RWPE2 (cell line): ENCODE measurements at regions not wholly inside any gene's neighbourhood (a gene's known extent, or its start where the extent isn't known, plus 50 kb on each side); places are given as distances from the start of the nearest gene placed in this dataset.

Experiments
- ATAC-seq: fragments of 200-7000 bp; cut with Tn5 transposase; 3 replicates; pipeline ENCODE4 v1.9.1; 2021; ENCODE audit warnings: low read depth
- DNase-seq: peaks from one replicate; pipeline ENCODE4 v3.0.0-alpha.2; 2020; ENCODE audit warnings: low spot score
- H3K27ac ChIP-seq: fragments of 450-650 bp; 2 replicates; pipeline ENCODE4 v1.5.1; 2017; ENCODE audit warnings: mild to moderate bottlenecking; ENCODE audit not compliant: poor library complexity, severe bottlenecking
- H3K27me3 ChIP-seq: fragments of 250-450 bp; sonication (Bioruptor Pico); 2 replicates; pipeline ENCODE4 v1.5.1; 2021; ENCODE audit warnings: mild to moderate bottlenecking, moderate library complexity; ENCODE audit not compliant: insufficient read depth, poor library complexity, severe bottlenecking
- H3K36me3 ChIP-seq: fragments of 250-450 bp; sonication (Bioruptor Pico); 2 replicates; pipeline ENCODE4 v1.5.1; 2020; ENCODE audit warnings: low read depth, mild to moderate bottlenecking, moderate library complexity
- H3K4me1 ChIP-seq: fragments of 250-450 bp; sonication (Bioruptor Pico); 2 replicates; pipeline ENCODE4 v1.5.1; 2021; ENCODE audit warnings: mild to moderate bottlenecking, moderate library complexity; ENCODE audit not compliant: insufficient read depth, poor library complexity, severe bottlenecking
- H3K4me3 ChIP-seq: fragments of 250-450 bp; sonication (Bioruptor Pico); 2 replicates; pipeline ENCODE4 v1.5.1; 2021; ENCODE audit warnings: mild to moderate bottlenecking, moderate library complexity; ENCODE audit not compliant: severe bottlenecking
- H3K9me3 ChIP-seq: fragments of 250-450 bp; sonication (Bioruptor Pico); 2 replicates; pipeline ENCODE4 v1.5.1; 2021; ENCODE audit warnings: mild to moderate bottlenecking, moderate library complexity; ENCODE audit not compliant: severe bottlenecking
- TF ChIP-seq, protein P1 (sequence below): fragments of 450-650 bp; IDR thresholded peaks from one replicate; pipeline ENCODE4 v1.5.1; 2017; ENCODE audit warnings: mild to moderate bottlenecking, moderate library complexity; ENCODE audit not compliant: poor library complexity, severe bottlenecking

DNA sequence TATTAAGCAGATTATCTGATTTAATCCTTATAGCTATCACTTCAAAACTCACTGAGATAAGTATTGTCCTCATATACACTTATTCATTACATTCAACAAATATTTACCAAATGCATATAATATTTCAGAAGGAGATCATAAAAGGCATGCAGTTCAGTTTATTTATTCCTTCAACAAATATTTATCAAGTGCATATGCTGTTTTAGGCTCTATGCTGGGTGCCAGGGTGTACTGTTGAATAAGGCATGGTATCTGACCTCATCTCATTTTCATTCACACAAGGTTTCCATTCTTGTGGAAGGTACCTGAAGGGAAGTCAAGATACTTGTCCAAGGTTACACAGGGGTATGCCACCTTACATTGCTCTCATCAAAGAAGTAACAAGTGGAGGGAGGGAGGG, 213.0 kb downstream of the INSIG2 start:
- TF ChIP-seq, protein P1, sequence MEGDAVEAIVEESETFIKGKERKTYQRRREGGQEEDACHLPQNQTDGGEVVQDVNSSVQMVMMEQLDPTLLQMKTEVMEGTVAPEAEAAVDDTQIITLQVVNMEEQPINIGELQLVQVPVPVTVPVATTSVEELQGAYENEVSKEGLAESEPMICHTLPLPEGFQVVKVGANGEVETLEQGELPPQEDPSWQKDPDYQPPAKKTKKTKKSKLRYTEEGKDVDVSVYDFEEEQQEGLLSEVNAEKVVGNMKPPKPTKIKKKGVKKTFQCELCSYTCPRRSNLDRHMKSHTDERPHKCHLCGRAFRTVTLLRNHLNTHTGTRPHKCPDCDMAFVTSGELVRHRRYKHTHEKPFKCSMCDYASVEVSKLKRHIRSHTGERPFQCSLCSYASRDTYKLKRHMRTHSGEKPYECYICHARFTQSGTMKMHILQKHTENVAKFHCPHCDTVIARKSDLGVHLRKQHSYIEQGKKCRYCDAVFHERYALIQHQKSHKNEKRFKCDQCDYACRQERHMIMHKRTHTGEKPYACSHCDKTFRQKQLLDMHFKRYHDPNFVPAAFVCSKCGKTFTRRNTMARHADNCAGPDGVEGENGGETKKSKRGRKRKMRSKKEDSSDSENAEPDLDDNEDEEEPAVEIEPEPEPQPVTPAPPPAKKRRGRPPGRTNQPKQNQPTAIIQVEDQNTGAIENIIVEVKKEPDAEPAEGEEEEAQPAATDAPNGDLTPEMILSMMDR = no peak
- no peaks in the 10 kb centered on the region for H3K9me3 ChIP-seq
- no peak overlapping the region for H3K27ac ChIP-seq
- DNase-seq (no peak), ATAC-seq (no peak)
- H3K4me1 ChIP-seq = no peaks in the 10 kb centered on the region
- no peaks in the 10 kb centered on the region for H3K36me3 ChIP-seq
- H3K4me3 ChIP-seq = no peak overlapping the region
- no peaks in the 10 kb centered on the region for H3K27me3 ChIP-seq

DNA sequence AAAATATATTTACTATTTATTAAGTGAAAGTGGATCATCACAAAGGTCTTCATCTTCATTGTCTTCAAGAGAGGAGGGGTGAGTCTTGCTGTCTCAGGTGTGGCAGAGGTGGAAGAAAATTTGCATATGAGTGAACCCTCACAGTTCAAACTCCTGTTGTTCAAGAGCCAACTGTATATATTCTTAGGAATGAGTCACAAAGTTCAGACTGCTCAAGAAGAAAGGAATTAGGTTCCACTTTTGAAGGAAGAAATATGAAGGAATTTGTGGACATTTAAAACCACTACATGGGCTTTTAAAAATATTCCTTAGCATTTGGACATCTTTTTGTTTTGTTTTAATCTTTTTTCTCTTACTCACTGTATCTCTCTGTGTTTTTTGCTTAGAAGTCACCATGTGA, 212.6 kb downstream of the INSIG2 start:
- Histone ChIP-seq H3K4me3 (no peak overlapping the region), H3K27ac (no peak overlapping the region), H3K4me1 (no peaks in the 10 kb centered on the region), H3K9me3 (no peaks in the 10 kb centered on the region), H3K27me3 (no peaks in the 10 kb centered on the region), H3K36me3 (no peaks in the 10 kb centered on the region)
- TF ChIP-seq, protein P1 = no peak
- no peak for DNase-seq
- no peak for ATAC-seq

DNA sequence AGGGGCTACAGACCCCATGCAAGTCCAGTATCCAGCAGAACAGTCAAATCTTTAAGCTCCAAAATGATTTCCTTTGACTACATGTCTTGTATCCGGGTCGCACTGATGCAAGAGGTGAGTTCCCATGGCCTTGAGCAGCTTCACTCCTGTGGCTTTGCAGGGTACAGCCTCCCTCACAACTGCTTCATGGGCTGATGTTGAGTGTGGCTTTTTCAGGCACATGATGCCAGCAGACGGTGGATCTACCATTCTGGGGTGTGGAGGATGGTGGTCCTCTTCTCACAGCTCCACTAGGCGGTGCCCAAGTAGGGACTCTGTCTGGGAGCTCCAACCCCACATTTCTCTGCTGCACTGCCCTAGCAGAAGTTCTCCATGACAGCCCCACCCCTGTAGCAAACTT, 208.4 kb downstream of the INSIG2 start:
- Histone ChIP-seq H3K9me3 (no peaks in the 10 kb centered on the region), H3K27me3 (no peaks in the 10 kb centered on the region), H3K36me3 (no peaks in the 10 kb centered on the region), H3K4me1 (no peaks in the 10 kb centered on the region), H3K4me3 (no peak overlapping the region), H3K27ac (no peak overlapping the region)
- DNase-seq (no peak), ATAC-seq (no peak)
- TF ChIP-seq, protein P1 = no peak

DNA sequence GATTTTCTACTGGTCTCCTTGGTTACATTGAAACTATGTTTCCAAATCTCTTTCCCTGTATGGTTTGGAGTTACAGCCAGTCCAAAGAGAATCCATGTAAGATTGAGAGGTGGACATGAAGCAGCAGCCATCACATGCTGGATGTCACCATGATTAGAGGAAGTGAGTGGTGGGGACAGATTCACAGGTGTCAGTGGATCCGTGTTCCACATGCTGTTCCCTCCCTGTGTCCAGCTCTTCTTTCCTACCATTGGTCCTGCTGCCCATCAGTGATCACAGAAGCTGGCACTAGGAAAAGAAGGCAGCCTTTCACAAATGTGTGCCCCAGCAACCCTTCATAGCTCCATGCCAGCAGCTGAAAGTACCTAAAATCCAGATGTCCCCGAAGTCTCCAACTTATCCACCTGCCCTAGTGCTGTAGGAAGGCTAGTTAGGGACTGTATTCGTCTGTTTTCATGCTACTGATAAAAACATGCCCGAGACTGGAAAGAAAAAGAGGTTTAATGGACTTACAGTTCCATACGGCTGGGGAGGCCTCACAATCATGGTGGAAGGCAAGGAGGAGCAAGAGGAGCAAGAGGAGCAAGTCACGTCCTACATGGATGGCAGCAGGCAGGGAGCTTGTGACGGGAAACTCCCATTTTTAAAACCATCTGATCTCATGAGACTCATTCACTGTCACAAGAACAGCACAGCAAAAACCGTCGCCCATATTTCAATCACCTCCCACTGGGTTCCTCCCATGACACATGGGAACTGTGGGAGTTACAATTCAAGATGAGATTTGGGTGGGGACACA, 207.5 kb downstream of the INSIG2 start:
- no peak overlapping the region for H3K27ac ChIP-seq
- H3K9me3 ChIP-seq = no peaks in the 10 kb centered on the region
- H3K36me3 ChIP-seq = no peaks in the 10 kb centered on the region
- no peak for ATAC-seq
- DNase-seq = no peak
- no peaks in the 10 kb centered on the region for H3K4me1 ChIP-seq
- TF ChIP-seq, protein P1 = no peak
- no peaks in the 10 kb centered on the region for H3K27me3 ChIP-seq
- H3K4me3 ChIP-seq = no peak overlapping the region

DNA sequence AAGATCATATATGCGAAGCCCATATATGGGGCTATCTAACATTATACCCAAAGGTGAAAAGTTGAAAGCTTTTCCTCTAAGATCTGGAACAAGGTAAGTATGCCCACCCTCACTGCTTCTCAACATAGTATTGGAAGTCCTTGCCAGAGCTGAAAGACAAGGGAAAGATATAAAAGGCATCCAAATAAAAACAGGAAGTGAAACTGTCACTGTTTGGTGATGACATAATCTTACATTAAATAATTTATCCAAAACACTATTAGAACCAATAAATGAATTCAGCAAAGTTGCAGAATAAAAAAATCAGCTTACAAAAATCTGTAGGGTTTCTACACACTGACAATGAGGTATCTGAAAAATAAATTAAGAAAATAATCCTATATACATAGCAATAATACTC, 205.8 kb downstream of the INSIG2 start:
- ATAC-seq = no peak
- no peaks in the 10 kb centered on the region for H3K36me3 ChIP-seq
- TF ChIP-seq, protein P1 = no peak
- no peak for DNase-seq
- H3K9me3 ChIP-seq = no peaks in the 10 kb centered on the region
- no peaks in the 10 kb centered on the region for H3K27me3 ChIP-seq
- H3K4me3 ChIP-seq = no peak overlapping the region
- H3K4me1 ChIP-seq = no peaks in the 10 kb centered on the region
- no peak overlapping the region for H3K27ac ChIP-seq
